Hematopoietic multipotent progenitor cell (in vitro differentiated cells): ENCODE measurements at regions not wholly inside any gene's neighbourhood (a gene's known extent, or its start where the extent isn't known, plus 50 kb on each side); places are given as distances from the start of the nearest gene placed in this dataset.
"Not testable (repeated sequence)": the region's sequence is repeated elsewhere in the genome, so short reads cannot be mapped to it uniquely, and the experiment has no call there.

ENCODE experiments used
- DNase-seq, 3 donors: peaks; one replicate each; pipeline ENCODE4 v3.0.0-alpha.2; 2011 to 2015; ENCODE audit warnings: low read depth in 2 of 3, low spot score in 2 of 3

DNA sequence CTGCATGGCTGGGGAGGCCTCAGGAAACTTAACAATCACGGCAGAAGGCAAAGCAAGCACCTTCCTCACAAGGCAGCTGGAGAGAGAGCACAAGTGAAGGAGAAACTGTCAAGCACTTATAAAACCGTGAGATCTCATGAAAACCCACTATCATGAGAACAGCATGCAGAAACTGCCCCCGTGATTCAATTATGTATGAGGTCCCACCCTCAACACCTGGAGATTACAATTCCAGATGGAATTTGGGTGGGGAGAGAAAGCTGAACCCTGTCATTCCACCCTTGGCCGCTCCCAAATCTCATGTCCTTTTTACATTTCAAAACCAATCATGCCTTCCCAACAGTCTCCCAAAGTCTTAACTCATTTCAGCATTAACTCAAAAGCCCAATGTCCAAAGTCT is 107.2 kb upstream of the ECI2 start:
- DNase-seq = no peak

GRCh38 chr6:4240148-4240547 is 104.8 kb upstream of the ECI2 start:
- DNase-seq = no peak

DNA sequence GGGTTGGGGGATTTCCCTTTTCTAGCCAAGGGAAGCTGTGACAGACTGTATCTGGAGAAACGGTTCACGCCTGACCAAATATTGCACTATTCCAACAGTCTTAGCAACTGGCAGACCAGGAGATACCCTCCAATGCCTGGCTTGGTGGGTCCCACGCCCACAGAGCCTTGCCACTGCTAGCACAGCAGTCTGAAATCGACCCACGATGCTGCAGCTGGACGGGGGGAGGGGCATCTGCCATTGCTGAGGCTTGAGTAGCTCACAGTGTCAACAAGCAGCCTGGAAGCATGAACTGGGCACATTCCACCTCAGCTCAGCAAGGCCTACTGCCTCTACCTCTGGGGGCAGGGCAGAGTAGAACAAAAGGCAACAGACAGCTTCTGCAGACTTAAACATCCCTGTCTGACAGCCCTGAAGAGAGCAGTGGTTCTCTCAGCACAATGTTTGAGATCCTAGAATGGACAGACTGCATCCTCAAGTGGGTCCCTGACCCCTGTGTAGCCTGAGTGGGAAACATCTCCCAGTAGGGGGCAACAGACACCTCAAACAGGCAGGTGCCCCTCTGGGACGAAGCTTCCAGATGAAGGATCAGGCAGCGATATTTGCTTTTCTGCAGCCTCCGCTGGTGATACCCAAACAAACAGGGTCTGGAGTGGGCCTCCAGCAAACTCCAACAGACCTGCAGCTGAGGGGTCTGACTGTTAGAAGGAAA is 89.9 kb upstream of the ECI2 start:
- peak in 1 of 3 donors; percentile 7 for DNase-seq

GRCh38 chr6:4224067-4224978 is 88.9 kb upstream of the ECI2 start:
- DNase-seq = no peak

DNA sequence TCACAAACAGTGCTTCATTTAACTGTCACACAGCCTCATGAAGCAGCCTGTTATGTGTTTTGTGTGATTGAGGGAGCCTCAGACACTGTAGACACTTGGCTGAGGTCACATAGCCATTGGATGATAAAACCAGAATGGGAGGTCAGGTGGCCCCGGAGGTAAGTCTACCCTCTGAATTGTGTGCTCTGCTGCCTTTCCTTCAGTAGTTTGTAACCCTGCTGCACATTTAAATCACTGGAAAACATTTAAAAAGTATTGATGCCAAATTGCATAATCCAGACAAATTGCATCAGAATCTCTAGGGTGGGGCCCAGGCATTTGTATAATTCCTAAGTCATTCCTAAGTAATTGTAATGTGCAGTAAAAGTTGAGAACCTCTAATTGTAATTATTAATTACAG is 85.2 kb upstream of the ECI2 start:
- no peak for DNase-seq

GRCh38 chr6:4218619-4219317 is 83.4 kb upstream of the ECI2 start:
- DNase-seq = not testable (repeated sequence)

- DNase-seq = no peak
Measured at GRCh38 chr6:4212588-4212987, 77.2 kb upstream of the ECI2 start.

GRCh38 chr6:4210629-4211419 is 75.4 kb upstream of the ECI2 start:
- peak; percentile 10 to 66 (median 46) for DNase-seq

DNA sequence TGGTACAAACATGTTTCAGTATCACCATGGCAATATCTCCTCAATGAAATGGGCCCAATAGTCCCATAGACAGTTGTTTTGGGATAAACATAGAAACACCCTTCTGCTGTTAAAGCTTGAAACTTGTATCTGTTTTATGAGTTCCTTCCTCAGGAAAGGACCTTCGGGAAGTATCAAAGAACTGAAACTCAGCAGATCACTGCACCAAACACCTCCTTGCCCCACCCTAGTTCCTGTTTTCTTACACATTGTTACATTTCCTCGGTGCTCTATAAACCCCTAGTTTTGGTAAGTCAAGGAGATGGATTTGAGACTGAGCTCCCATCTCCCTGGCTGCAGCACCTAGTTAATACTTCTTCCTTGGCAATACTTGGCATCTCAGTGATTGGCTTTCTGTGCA is 73.8 kb upstream of the ECI2 start:
- DNase-seq = peak in 1 of 3 donors; percentile 7

DNA sequence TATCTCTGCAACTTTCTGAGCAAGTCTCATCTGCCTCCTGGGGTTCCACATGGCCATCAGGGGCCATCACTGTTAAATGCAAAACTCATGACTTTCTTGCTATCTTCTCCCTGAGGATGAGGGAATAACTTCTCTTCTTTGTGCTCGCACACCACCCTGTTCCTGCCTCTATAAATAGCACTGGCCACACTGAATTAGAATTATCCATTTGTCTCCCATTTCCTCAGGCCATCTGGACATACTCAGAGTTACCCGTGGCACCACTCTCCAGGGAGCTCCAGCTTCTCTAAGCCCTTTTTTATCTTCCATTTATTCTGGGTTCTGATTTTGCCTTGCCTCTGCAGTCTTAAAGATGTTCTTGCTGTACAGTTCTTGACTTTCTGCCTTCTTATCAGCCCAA is 72.8 kb upstream of the ECI2 start:
- DNase-seq = no peak

DNA sequence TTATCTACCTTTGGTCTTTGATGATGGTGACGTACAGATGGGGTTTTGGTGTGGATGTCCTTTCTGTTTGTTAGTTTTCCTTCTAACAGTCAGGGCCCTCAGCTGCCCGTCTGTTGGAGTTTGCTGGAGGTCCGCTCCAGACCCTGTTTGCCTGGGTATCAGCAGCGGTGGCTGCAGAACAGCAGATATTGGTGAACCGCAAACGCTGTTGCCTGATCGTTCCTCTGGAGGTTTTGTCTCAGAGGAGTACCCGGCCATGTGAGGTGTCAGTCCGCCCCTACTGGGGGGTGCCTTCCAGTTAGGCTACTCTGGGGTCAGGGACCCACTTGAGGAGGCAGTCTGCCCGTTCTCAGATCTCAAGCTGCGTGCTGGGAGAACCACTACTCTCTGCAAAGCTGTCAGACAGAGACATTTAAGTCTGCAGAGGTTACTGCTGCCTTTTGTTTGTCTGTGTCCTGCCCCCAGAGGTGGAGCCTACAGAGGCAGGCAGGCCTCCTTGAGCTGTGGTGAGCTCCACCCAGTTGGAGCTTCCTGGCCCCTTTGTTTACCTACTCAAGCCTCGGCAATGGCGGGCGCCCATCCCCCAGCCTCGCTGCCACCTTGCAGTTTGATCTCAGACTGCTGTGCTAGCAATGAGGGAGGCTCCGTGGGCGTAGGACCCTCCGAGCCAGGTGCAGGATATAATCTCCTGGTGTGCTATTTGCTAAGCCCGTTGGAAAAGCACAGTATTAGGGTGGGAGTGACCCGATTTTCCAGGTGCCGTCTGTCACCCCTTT is 68.5 kb upstream of the ECI2 start:
- not testable (repeated sequence) for DNase-seq

DNA sequence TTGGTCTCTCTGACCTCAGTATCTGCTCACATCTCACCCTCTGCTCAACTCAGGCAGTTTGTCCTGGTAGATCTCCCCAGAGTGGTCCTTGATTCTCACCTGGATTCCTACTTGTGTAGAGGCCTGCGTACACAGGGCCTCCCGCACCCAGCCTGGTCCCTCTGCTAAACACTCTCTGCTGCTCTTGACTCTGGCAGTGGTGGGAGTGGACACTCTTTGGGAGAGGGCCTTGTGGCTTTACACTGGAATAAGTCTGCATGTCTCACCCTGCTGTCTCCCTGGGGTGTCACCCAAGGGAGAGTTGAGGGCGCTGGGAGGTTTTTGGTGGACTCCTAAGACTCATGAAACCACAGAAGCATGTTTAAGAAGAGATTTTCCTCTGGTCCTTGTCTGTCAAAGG is 57.3 kb upstream of the ECI2 start:
- no peak for DNase-seq

DNA sequence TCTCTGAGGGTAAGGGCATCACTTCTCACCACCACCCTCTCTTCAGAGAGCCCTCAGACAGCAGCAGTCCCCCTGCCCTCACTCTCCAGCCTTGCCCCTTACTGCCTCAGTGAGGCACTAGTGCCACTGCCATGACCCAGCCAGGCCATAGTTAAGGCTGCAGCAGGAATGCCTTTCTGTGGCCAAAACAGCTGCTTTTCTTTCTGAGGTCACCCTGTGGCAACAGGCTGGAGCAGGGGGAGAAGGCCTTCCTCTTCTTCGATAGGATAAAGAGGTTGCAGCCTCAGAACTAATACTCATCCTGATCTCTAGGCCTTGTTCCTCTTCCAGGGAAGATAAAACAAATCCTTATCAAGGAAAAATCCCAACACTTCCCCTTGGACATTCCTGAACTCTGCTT is 56.8 kb upstream of the ECI2 start:
- no peak for DNase-seq

DNA sequence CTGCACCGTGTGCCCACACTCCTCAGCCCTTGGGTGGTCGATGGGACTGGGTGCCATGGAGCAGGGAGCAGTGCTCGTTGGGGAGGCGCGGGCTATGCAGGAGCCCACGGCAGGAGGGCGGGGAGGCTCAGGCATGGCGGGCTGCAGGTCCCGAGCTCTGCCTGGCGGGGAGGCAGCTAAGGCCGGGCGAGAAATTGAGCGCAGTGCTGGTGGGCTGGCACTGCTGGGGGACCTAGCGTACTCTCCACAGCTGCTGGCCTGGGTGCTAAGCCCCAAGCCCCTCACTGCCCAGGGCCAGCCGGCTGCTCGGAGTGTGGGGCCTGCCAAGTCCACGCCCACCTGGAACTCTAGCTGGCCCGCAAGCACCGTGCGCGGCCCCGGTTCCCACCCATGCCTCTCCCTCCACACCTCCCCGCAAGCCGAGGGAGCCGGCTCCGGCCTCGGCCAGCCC is 55.9 kb upstream of the ECI2 start:
- no peak for DNase-seq

DNA sequence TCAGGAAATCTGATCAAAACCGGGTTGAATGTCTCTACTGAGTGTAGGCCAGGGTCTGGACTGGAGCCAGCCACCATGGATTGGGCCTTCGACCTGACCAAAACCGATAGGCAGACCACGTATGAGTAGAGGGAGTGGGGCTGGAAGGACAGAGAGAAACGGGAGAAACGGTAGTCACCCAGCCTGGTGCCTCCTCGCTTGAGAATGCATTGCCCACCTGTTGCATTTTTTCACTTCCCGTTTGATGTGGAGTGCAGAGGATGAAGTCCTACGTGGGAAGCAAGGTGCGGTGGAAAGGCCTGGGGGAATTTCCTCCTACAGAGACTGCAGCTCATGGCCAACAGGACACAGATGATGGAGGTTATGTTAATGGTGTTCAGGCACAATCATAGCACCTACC is 53.9 kb upstream of the ECI2 start:
- DNase-seq = no peak

GRCh38 chr6:4188801-4189200 is 53.4 kb upstream of the ECI2 start:
- no peak for DNase-seq

- no peak for DNase-seq
Measured at GRCh38 chr6:4187480-4187879, 52.1 kb upstream of the ECI2 start.

DNA sequence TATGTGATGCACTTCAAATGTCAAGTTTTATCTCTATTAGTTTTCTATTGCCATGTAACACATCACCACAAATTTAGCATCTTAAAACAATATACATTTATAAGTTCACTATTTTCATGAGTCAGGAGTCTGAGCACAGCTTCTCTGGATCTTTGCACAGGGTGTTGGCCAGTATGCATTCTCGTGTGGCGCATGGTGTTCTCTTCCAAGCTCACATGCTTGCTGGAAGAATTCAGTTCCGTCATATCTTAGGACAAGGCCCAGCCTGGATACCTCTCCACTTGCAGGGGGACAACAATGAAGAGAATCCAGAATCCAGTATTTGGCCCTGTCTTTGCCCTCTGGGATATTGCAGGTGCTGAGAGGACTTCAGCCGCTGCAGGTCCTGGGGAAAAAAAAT is 51.0 kb upstream of the ECI2 start:
- DNase-seq = no peak

GRCh38 chr6:4185846-4186245 is 50.5 kb upstream of the ECI2 start:
- DNase-seq = no peak

GRCh38 chr6:4185419-4185818 is 50.0 kb upstream of the ECI2 start:
- no peak for DNase-seq
